Liver (tissue), 8 donors: ENCODE measurements at regions not wholly inside any gene's neighbourhood (a gene's known extent, or its start where the extent isn't known, plus 50 kb on each side); places are given as distances from the start of the nearest gene placed in this dataset.

Source experiments
- DNase-seq: peaks from one replicate; pipeline ENCODE4 v3.0.0-alpha.2; 2017; ENCODE audit warnings: low spot score
- H3K27ac ChIP-seq, 2 donors: one replicate each; pipeline ENCODE4 v1.7.0; 2013; ENCODE audit warnings: inconsistent platforms in 2 of 2, low read length in 2 of 2, control low read depth in 1 of 2, low read depth in 1 of 2, mild to moderate bottlenecking in 1 of 2
- H3K27me3 ChIP-seq, 4 donors: one replicate each; pipeline versions ENCODE4 v1.6.1 to v1.7.0; 2013; ENCODE audit warnings: low read length in 3 of 4, inconsistent platforms in 1 of 4, mild to moderate bottlenecking in 1 of 4, moderate library complexity in 1 of 4; ENCODE audit not compliant: control insufficient read depth in 4 of 4, insufficient read depth in 4 of 4
- H3K36me3 ChIP-seq, 4 donors: one replicate each; pipeline versions ENCODE4 v1.6.1 to v1.7.0; 2013; ENCODE audit warnings: low read length in 3 of 4, mild to moderate bottlenecking in 3 of 4, low read depth in 1 of 4, moderate library complexity in 1 of 4; ENCODE audit not compliant: control insufficient read depth in 4 of 4, insufficient read depth in 3 of 4
- H3K4me1 ChIP-seq, 4 donors: one replicate each; pipeline versions ENCODE4 v1.6.1 to v1.7.0; 2013; ENCODE audit warnings: low read length in 3 of 4, mild to moderate bottlenecking in 3 of 4, moderate library complexity in 1 of 4; ENCODE audit not compliant: control insufficient read depth in 4 of 4, insufficient read depth in 4 of 4
- H3K4me3 ChIP-seq, 3 donors: one replicate each; pipeline versions ENCODE4 v1.6.1 to v1.7.0; 2013; ENCODE audit warnings: low read length in 3 of 3, control low read depth in 1 of 3, low read depth in 1 of 3, mild to moderate bottlenecking in 1 of 3
- H3K9ac ChIP-seq, 2 donors: one replicate each; pipeline ENCODE4 v1.7.0; 2013; ENCODE audit warnings: low read length in 2 of 2, mild to moderate bottlenecking in 2 of 2, moderate library complexity in 2 of 2, control low read depth in 1 of 2, low read depth in 1 of 2
- H3K9me3 ChIP-seq, 4 donors: one replicate each; pipeline versions ENCODE4 v1.6.1 to v1.7.0; 2013; ENCODE audit warnings: low read length in 3 of 4; ENCODE audit not compliant: control insufficient read depth in 4 of 4
- EGR1 ChIP-seq, 2 donors: IDR thresholded peaks; 2 replicates each; pipeline ENCODE4 v1.6.1; 2016 to 2018; ENCODE audit warnings: antibody characterized with exemption in 2 of 2, low read depth in 2 of 2
- FOXA1 ChIP-seq: IDR thresholded peaks from 2 replicates; pipeline ENCODE4 v1.6.1; 2016; ENCODE audit warnings: antibody characterized with exemption
- FOXA2 ChIP-seq: IDR thresholded peaks from 2 replicates; pipeline ENCODE4 v1.6.1; 2016; ENCODE audit warnings: antibody characterized with exemption
- GABPA ChIP-seq, 2 donors: IDR thresholded peaks in 1 of 2; conservative IDR thresholded peaks in 1 of 2; 2 replicates each; pipeline ENCODE4 v1.6.1; 2016; ENCODE audit warnings: antibody characterized with exemption in 2 of 2, mild to moderate bottlenecking in 1 of 2, moderate library complexity in 1 of 2
- HNF4A ChIP-seq, 2 donors: conservative IDR thresholded peaks; 2 replicates each; pipeline ENCODE4 v1.6.1; 2016; ENCODE audit warnings: antibody characterized with exemption in 2 of 2, mild to moderate bottlenecking in 2 of 2
- HNF4G ChIP-seq: IDR thresholded peaks from 2 replicates; pipeline ENCODE4 v1.6.1; 2016; ENCODE audit warnings: antibody characterized with exemption
- JUND ChIP-seq, 2 donors: IDR thresholded peaks; 2 replicates each; pipeline ENCODE4 v1.6.1; 2016; ENCODE audit warnings: antibody characterized with exemption in 2 of 2
- MAX ChIP-seq: IDR thresholded peaks from 2 replicates; pipeline ENCODE4 v1.6.1; 2016; ENCODE audit warnings: antibody characterized with exemption
- NR2F2 ChIP-seq: IDR thresholded peaks from 2 replicates; pipeline ENCODE4 v1.6.1; 2016; ENCODE audit warnings: antibody characterized with exemption
- RAD21 ChIP-seq, 2 donors: IDR thresholded peaks; 2 replicates each; pipeline ENCODE4 v1.6.1; 2016; ENCODE audit warnings: antibody characterized with exemption in 2 of 2, mild to moderate bottlenecking in 2 of 2
- RXRA ChIP-seq, 2 donors: IDR thresholded peaks; 2 replicates each; pipeline ENCODE4 v1.6.1; 2017 to 2018; ENCODE audit warnings: antibody characterized with exemption in 2 of 2, mild to moderate bottlenecking in 1 of 2
- SP1 ChIP-seq: IDR thresholded peaks from 2 replicates; pipeline ENCODE4 v1.6.1; 2018; ENCODE audit warnings: antibody characterized with exemption, mild to moderate bottlenecking
- TAF1 ChIP-seq: conservative IDR thresholded peaks from 2 replicates; pipeline ENCODE4 v1.6.1; 2016; ENCODE audit warnings: antibody characterized with exemption, mild to moderate bottlenecking
- YY1 ChIP-seq: IDR thresholded peaks from 2 replicates; pipeline ENCODE4 v1.6.1; 2016; ENCODE audit warnings: antibody characterized with exemption, mild to moderate bottlenecking
- ZBTB33 ChIP-seq: IDR thresholded peaks from 2 replicates; pipeline ENCODE4 v1.6.1; 2016; ENCODE audit warnings: antibody characterized with exemption
- WGBS: extraction: QIAGEN DNeasy Blood & Tissue Kit; methylation state at CpG from one replicate; pipeline ENCODE4 v1.1.7; 2013; 5-methylcytosine and 5-hydroxymethylcytosine counted together
- TF ChIP-seq, protein P1 (sequence below): IDR thresholded peaks from 2 replicates; pipeline ENCODE4 v1.6.1; 2016; ENCODE audit warnings: antibody characterized with exemption, mild to moderate bottlenecking
- TF ChIP-seq, protein P2 (sequence below): IDR thresholded peaks from 2 replicates; pipeline ENCODE4 v1.6.1; 2016; ENCODE audit warnings: antibody characterized with exemption
- TF ChIP-seq, protein P3 (sequence below): fragments of 150-350 bp; IDR thresholded peaks from 2 replicates; pipeline ENCODE4 v1.5.1; 2017; ENCODE audit warnings: improper control_type of control experiment, low read depth, low read length; ENCODE audit not compliant: missing input control
- donor health status: healthy.
- donor health status: healthy.
- donor health status: healthy.
- donor health status: healthy.
- donor health status: healthy.

DNA sequence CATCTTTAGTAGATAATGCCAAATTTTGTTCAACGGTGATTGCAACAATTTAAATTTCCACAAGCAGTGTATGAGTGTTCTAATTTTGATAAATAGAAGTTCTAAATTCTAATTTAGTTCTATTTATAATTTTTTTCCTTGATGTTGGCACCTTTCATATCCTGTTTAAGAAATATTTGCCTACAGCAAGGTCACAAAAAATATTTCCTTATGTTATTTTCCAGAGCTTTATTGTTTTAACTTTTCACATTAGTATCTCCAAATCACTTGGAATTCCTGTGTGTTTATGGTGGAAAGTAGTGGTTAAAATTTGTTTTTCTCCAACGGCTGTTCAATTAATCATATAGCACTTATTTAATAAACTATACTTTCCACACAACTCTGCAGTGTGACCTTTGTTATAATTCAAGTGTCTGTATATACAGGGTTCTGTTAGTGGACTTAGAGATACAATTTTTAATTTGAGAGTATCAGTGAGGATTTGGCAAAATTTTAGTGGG lies 94.3 kb upstream of the CD55 start:
- H3K4me1 ChIP-seq = no peaks in the 10 kb centered on the region
- 79% methylated on average over 2 of the region's 2 CpGs for WGBS

DNA sequence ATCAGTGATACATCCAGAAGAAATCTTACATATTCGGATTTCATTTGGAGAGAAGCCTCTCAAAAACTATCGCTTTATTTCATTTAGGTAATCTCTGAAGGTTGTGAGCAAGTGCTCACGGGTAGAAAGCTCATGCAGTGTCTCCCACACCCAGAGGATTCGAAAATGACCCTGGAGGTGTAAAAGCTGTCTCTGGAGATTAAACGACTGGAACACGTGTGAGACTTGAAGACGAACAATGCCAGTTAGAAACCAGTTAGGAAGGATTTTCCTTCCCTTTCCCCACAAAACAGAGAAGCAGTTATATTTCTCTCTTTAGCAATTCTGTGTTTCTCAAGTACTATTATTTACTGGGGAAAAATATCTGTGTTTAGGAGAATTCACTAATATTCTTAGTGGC lies 92.5 kb upstream of the CD55 start:
- 85% methylated on average over 7 of the region's 7 CpGs for whole genome bisulfite sequencing

More for the DNA sequence above, 94.3 kb upstream of the CD55 start:
- no peaks in the 10 kb centered on the region for H3K27me3 ChIP-seq
- no peaks in the 10 kb centered on the region for H3K36me3 ChIP-seq
- no peak overlapping the region for H3K27ac ChIP-seq
- DNase-seq = no peak
- no peak overlapping the region for H3K4me3 ChIP-seq
- H3K9me3 ChIP-seq = no peaks in the 10 kb centered on the region
- TF ChIP-seq RXRA (IDR thresholded peaks at IDR 0.05) = no peak
- H3K9ac ChIP-seq = no peak overlapping the region

More for the DNA sequence above, 92.5 kb upstream of the CD55 start:
- DNase-seq = no peak
- no peak for TF ChIP-seq MAX
- TF ChIP-seq RXRA (IDR thresholded peaks at IDR 0.05) = no peak
- no peak for TF ChIP-seq EGR1 (IDR thresholded peaks at IDR 0.05; ENCODE audit: low read depth in 2 of 2)
- no peak for TF ChIP-seq HNF4A (conservative IDR thresholded peaks at IDR 0.05)
- TF ChIP-seq SP1 = no peak
- TF ChIP-seq YY1 = no peak
- TF ChIP-seq, protein P1, sequence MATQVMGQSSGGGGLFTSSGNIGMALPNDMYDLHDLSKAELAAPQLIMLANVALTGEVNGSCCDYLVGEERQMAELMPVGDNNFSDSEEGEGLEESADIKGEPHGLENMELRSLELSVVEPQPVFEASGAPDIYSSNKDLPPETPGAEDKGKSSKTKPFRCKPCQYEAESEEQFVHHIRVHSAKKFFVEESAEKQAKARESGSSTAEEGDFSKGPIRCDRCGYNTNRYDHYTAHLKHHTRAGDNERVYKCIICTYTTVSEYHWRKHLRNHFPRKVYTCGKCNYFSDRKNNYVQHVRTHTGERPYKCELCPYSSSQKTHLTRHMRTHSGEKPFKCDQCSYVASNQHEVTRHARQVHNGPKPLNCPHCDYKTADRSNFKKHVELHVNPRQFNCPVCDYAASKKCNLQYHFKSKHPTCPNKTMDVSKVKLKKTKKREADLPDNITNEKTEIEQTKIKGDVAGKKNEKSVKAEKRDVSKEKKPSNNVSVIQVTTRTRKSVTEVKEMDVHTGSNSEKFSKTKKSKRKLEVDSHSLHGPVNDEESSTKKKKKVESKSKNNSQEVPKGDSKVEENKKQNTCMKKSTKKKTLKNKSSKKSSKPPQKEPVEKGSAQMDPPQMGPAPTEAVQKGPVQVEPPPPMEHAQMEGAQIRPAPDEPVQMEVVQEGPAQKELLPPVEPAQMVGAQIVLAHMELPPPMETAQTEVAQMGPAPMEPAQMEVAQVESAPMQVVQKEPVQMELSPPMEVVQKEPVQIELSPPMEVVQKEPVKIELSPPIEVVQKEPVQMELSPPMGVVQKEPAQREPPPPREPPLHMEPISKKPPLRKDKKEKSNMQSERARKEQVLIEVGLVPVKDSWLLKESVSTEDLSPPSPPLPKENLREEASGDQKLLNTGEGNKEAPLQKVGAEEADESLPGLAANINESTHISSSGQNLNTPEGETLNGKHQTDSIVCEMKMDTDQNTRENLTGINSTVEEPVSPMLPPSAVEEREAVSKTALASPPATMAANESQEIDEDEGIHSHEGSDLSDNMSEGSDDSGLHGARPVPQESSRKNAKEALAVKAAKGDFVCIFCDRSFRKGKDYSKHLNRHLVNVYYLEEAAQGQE = no peak
- no peak for TF ChIP-seq HNF4G
- TF ChIP-seq FOXA1 = no peak
- TF ChIP-seq ZBTB33 = no peak
- TF ChIP-seq JUND (IDR thresholded peaks at IDR 0.05) = no peak
- TF ChIP-seq RAD21 (IDR thresholded peaks at IDR 0.05) = no peak
- TF ChIP-seq GABPA (IDR thresholded peaks at IDR 0.05 in 1 of 2, conservative IDR thresholded peaks at IDR 0.05 in 1 of 2) = no peak
- TF ChIP-seq, protein P2, sequence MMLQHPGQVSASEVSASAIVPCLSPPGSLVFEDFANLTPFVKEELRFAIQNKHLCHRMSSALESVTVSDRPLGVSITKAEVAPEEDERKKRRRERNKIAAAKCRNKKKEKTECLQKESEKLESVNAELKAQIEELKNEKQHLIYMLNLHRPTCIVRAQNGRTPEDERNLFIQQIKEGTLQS = no peak
- TF ChIP-seq NR2F2 = no peak
- TF ChIP-seq, protein P3, sequence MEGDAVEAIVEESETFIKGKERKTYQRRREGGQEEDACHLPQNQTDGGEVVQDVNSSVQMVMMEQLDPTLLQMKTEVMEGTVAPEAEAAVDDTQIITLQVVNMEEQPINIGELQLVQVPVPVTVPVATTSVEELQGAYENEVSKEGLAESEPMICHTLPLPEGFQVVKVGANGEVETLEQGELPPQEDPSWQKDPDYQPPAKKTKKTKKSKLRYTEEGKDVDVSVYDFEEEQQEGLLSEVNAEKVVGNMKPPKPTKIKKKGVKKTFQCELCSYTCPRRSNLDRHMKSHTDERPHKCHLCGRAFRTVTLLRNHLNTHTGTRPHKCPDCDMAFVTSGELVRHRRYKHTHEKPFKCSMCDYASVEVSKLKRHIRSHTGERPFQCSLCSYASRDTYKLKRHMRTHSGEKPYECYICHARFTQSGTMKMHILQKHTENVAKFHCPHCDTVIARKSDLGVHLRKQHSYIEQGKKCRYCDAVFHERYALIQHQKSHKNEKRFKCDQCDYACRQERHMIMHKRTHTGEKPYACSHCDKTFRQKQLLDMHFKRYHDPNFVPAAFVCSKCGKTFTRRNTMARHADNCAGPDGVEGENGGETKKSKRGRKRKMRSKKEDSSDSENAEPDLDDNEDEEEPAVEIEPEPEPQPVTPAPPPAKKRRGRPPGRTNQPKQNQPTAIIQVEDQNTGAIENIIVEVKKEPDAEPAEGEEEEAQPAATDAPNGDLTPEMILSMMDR = no peak
- no peak for TF ChIP-seq FOXA2
- TF ChIP-seq TAF1 = no peak
- Histone ChIP-seq H3K4me1 (no peaks in the 10 kb centered on the region), H3K27me3 (no peaks in the 10 kb centered on the region), H3K9me3 (no peaks in the 10 kb centered on the region), H3K9ac (no peak overlapping the region), H3K27ac (no peak overlapping the region), H3K36me3 (no peaks in the 10 kb centered on the region), H3K4me3 (no peak overlapping the region)
